HG02981 (cell line): ENCODE measurements at regions not wholly inside any gene's neighbourhood (a gene's known extent, or its start where the extent isn't known, plus 50 kb on each side); places are given as distances from the start of the nearest gene placed in this dataset.
"Not testable (repeated sequence)": the region's sequence is repeated elsewhere in the genome, so short reads cannot be mapped to it uniquely, and the experiment has no call there.

Experiments
- ATAC-seq: cut with Tn5 transposase; IDR thresholded peaks from one replicate; pipeline ENCODE4 v1.9.1; 2021; ENCODE audit warnings: mild to moderate bottlenecking, moderate library complexity; ENCODE audit not compliant: unreplicated experiment

GRCh38 chr10:45518741-45519140, 144.7 kb downstream of the ALOX5 start:
- ATAC-seq: no peak

- no peak for ATAC-seq
Observed at GRCh38 chr10:45515630-45516029, 141.6 kb downstream of the ALOX5 start.

GRCh38 chr10:45514291-45515270, 140.6 kb downstream of the ALOX5 start:
- no peak for ATAC-seq

- no peak for ATAC-seq
Observed at GRCh38 chr10:45513551-45513950, 139.5 kb downstream of the ALOX5 start.

GRCh38 chr10:45511926-45512325, 137.9 kb downstream of the ALOX5 start:
- ATAC-seq: not testable (repeated sequence)

- no peak for ATAC-seq
Observed at GRCh38 chr10:45509491-45509890, 135.5 kb downstream of the ALOX5 start.

GRCh38 chr10:45505311-45505710, 131.3 kb downstream of the ALOX5 start:
- no peak for ATAC-seq

GRCh38 chr10:45502458-45502857, 128.4 kb downstream of the ALOX5 start:
- ATAC-seq: no peak

GRCh38 chr10:45501791-45502190, 127.8 kb downstream of the ALOX5 start:
- no peak for ATAC-seq

GRCh38 chr10:45500798-45501197, 126.8 kb downstream of the ALOX5 start:
- ATAC-seq: no peak

- ATAC-seq: no peak
Observed at GRCh38 chr10:45500304-45500703, 126.3 kb downstream of the ALOX5 start.

- no peak for ATAC-seq
Observed at GRCh38 chr10:45495438-45496152, 121.6 kb downstream of the ALOX5 start.
